ENCODE measurements at regions not wholly inside any gene's neighbourhood (a gene's known extent, or its start where the extent isn't known, plus 50 kb on each side); places are given as distances from the start of the nearest gene placed in this dataset.
"Not testable (repeated sequence)": the region's sequence is repeated elsewhere in the genome, so short reads cannot be mapped to it uniquely, and the experiment has no call there.

DNA sequence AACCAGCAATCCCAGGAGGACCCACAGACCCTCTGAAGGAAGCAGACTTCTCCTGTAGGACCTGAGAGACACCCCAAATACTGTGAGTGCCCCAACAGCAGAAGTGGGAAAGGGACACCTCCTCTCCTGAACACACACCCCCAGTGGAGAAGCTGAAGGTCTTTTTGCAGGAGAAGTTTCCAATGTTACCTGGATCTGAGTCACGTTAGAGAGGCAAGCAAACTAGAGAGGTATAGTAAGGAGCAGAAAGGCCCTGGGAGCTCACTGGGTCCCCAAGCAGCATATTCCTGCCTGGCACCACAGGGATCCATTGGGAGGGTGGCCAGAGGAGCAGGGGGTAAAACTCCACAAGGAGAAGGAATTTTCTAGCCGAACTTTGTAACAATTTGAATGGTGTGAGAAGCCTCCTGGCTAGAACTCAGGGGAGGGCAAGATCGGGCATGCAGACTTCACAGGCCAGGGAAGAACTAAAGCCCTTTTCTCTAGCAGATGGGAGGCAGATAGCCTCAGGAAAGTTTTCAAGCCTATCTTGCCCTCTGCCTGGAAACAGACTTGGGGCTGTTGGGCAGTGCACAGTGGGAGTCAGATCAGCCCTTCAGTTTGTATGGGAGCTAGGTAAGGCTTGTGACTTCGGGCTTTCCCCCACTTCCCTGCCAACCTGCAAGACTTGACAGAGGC is 68.2 kb upstream of the SSTR4 start:
- Histone ChIP-seq H3K4me3 (no peak overlapping the region), H3K9me3 (no peaks in the 10 kb centered on the region), H3K27me3 (replicated peaks; ENCODE audit: insufficient read depth) (peaks cover 5% of the 10 kb centered on the region), H3K27ac (no peak overlapping the region), H3K4me1 (replicated peaks) (no peaks in the 10 kb centered on the region), H3K36me3 (no peaks in the 10 kb centered on the region)
- DNase-seq (ENCODE audit: low spot score): no peak
- intact Hi-C loops (cut with DNase I): no loop called here
- TF ChIP-seq POLR2AphosphoS5 (IDR thresholded peaks at IDR 0.05) (no peak), POLR2A (IDR thresholded peaks at IDR 0.05) (no peak)
- TF ChIP-seq, protein P1, sequence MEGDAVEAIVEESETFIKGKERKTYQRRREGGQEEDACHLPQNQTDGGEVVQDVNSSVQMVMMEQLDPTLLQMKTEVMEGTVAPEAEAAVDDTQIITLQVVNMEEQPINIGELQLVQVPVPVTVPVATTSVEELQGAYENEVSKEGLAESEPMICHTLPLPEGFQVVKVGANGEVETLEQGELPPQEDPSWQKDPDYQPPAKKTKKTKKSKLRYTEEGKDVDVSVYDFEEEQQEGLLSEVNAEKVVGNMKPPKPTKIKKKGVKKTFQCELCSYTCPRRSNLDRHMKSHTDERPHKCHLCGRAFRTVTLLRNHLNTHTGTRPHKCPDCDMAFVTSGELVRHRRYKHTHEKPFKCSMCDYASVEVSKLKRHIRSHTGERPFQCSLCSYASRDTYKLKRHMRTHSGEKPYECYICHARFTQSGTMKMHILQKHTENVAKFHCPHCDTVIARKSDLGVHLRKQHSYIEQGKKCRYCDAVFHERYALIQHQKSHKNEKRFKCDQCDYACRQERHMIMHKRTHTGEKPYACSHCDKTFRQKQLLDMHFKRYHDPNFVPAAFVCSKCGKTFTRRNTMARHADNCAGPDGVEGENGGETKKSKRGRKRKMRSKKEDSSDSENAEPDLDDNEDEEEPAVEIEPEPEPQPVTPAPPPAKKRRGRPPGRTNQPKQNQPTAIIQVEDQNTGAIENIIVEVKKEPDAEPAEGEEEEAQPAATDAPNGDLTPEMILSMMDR (IDR thresholded peaks at IDR 0.05): no peak
- WGBS: 50% methylated on average over 4 of the region's 4 CpGs

DNA sequence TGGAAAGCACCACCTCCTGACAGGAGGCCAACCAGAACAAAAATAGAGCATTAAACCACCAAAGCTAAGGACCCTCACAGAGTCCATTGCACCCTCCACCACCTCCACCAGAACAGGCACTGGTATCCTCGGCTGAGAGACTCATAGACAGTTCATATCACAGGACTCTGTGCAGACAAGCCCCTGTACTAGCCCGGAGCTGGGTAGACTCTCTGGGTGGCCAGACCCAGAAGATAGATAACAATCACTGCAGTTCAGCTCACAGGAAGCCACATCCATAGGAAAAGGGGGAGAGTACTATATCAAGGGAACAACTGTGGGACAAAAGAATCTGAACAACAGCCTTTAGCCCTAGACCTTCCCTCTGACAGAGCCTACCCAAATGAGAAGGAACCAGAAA is 67.4 kb upstream of the SSTR4 start:
- intact Hi-C loops (cut with DNase I); H3K27ac ChIP-seq; H3K36me3 ChIP-seq; H3K27me3 ChIP-seq (replicated peaks; ENCODE audit: insufficient read depth); H3K4me3 ChIP-seq; H3K9me3 ChIP-seq; H3K4me1 ChIP-seq (replicated peaks); DNase-seq (ENCODE audit: low spot score): not testable (repeated sequence)
- 50% methylated on average over 2 of the region's 2 CpGs for WGBS

DNA sequence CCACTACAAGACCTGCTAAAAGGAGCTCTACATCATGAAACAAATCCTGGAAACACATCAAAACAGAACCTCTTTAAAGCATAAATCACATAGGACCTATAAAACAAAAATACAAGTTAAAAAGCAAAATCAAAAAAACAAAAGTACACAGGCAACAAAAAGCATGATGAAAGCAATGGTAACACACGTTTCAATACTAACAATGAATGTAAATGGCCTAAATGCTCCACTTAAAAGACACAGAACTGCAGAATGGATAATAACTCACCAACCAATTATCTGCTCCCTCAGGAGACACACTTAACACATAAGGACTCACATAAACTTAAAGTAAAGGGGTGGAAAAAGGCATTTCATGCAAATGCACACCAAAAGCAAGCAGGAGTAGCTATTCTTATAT is 66.1 kb upstream of the SSTR4 start:
- 89% methylated on average over 1 of the region's 1 CpG for WGBS
- H3K4me3 ChIP-seq; H3K27ac ChIP-seq; H3K4me1 ChIP-seq (replicated peaks); intact Hi-C loops (cut with DNase I); H3K36me3 ChIP-seq; H3K9me3 ChIP-seq; DNase-seq (ENCODE audit: low spot score); H3K27me3 ChIP-seq (replicated peaks; ENCODE audit: insufficient read depth): not testable (repeated sequence)

DNA sequence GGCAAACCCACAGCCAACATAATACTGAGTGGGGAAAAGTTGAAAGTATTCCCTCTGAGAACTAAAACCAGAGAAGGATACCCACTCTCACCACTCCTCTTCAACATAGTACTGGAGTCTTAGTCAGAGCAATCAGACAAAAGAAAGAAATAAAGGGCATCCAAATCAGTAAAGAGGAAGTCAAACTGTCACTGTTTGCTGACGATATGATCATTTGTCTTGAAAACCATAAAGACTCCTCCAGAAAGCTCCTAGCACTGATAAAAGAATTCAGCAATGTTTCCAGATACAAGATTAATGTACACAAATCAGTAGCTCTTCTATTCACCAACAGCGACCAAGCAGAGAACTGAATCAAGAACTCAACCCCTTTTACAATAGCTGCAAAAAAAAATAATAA is 64.0 kb upstream of the SSTR4 start:
- H3K36me3 ChIP-seq; intact Hi-C loops (cut with DNase I); DNase-seq (ENCODE audit: low spot score); H3K27ac ChIP-seq; H3K9me3 ChIP-seq; H3K4me1 ChIP-seq (replicated peaks); H3K4me3 ChIP-seq: not testable (repeated sequence)
- peaks cover 11% of the 10 kb centered on the region for H3K27me3 ChIP-seq (replicated peaks; ENCODE audit: insufficient read depth)
- WGBS: 60% methylated on average over 2 of the region's 2 CpGs

DNA sequence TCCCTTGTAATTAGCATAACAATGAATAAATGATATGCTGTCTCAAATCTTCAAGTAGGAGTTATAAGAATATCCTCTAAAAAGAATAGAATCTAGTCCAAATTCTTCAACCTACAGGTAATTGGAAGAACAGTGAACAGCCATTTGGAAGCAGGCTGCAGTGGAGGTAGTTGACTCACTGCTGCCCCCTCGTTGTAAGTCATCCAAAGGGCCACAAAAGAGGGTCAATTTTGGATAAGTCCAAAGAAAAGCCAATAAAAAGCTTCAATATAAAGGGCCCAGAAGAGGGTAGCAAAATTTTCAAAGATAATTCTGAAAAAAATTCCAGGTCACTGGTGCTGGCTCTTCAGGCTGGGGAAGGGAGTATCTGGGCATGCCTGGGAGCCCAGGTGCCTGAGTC is 60.8 kb upstream of the SSTR4 start:
- no peak for TF ChIP-seq POLR2A (IDR thresholded peaks at IDR 0.05)
- TF ChIP-seq, protein P1 (IDR thresholded peaks at IDR 0.05): peak in 2 of 4 experiments; percentile 18 to 24
- peaks cover 6% of the 10 kb centered on the region for H3K27me3 ChIP-seq (replicated peaks; ENCODE audit: insufficient read depth)
- no peaks in the 10 kb centered on the region for H3K4me1 ChIP-seq (replicated peaks)
- no peaks in the 10 kb centered on the region for H3K9me3 ChIP-seq
- no peak overlapping the region for H3K27ac ChIP-seq
- no peak for DNase-seq (ENCODE audit: low spot score)
- 17% methylated on average over 1 of the region's 1 CpG for WGBS
- H3K4me3 ChIP-seq: no peak overlapping the region
- no peaks in the 10 kb centered on the region for H3K36me3 ChIP-seq
- intact Hi-C loops (cut with DNase I): no loop called here

DNA sequence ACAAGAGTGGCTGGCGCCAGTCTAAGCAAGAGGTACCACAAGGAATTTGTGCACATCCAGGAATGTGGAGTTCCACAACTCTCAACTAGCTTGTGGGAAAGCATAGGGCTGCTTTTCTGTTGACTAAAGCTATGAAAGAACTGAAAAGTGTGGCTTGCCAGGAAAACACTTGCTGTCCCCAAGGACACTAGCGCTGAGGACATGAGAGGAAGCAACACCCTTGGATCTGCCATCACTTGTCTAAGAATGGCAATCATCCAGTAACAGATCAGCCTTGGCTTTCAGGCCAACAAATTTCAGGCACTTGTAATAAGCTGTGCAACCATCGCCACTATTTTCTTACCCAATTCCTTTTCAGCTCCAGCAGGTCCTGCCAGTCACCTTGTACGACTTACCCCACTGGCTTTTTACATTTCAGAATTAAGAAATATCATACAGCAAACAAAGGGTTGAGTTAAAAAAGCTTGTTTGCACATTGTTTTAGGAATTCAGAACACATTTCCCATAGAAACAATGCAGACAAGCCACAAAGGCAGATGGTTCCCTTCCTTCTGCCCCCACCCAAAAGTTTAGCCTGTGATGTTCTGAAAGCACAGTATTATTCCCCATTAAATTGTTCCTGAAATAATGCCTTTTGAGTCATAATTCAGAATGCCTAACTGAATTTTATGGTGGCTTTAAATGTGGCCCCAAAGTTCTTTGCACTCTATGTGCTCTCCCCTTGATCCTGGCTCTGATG is 57.9 kb upstream of the SSTR4 start:
- no peaks in the 10 kb centered on the region for H3K9me3 ChIP-seq
- H3K4me1 ChIP-seq (replicated peaks): no peaks in the 10 kb centered on the region
- H3K27me3 ChIP-seq (replicated peaks; ENCODE audit: insufficient read depth): peaks cover 6% of the 10 kb centered on the region
- TF ChIP-seq POLR2AphosphoS5 (IDR thresholded peaks at IDR 0.05) (peak; percentile 77), POLR2A (IDR thresholded peaks at IDR 0.05) (no peak)
- no peak overlapping the region for H3K27ac ChIP-seq
- WGBS: 17% methylated on average over 4 of the region's 4 CpGs
- no peaks in the 10 kb centered on the region for H3K36me3 ChIP-seq
- peak; percentile 67 for DNase-seq (ENCODE audit: low spot score)
- no peak overlapping the region for H3K4me3 ChIP-seq
- intact Hi-C loops (cut with DNase I): no loop called here

DNA sequence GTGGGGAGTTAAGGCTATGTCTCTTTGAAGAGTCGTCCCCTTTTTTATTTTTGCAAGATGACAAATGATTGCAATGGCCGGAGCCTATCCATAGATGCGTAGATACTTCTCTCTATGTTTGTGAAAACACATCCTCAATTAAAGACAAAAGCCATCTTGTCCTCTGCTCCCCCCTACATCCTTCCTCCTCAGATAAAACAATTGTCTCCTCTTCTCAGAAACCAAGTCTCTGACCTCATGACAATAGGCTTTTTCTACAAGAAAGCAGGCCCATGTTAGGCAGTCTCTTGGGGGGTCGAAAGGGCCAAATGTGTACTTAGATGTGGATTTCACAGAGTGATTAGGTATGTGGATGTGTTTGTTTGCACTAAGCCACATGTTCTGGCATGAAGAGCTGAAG is 51.1 kb upstream of the SSTR4 start:
- Histone ChIP-seq H3K36me3 (no peaks in the 10 kb centered on the region), H3K9me3 (no peaks in the 10 kb centered on the region), H3K27me3 (replicated peaks; ENCODE audit: insufficient read depth) (no peaks in the 10 kb centered on the region), H3K4me3 (no peak overlapping the region), H3K4me1 (replicated peaks) (no peaks in the 10 kb centered on the region), H3K27ac (no peak overlapping the region)
- intact Hi-C loops (cut with DNase I): no loop called here
- 57% methylated on average over 4 of the region's 4 CpGs for WGBS
- no peak for TF ChIP-seq POLR2A (IDR thresholded peaks at IDR 0.05)
- TF ChIP-seq, protein P1 (IDR thresholded peaks at IDR 0.05): no peak
- TF ChIP-seq POLR2AphosphoS5 (IDR thresholded peaks at IDR 0.05): no peak
- no peak for DNase-seq (ENCODE audit: low spot score)

All from prostate gland (tissue), 2 donors.